ENCODE measurements at regions not wholly inside any gene's neighbourhood (a gene's known extent, or its start where the extent isn't known, plus 50 kb on each side); places are given as distances from the start of the nearest gene placed in this dataset.

- no peak for DNase-seq (ENCODE audit: extremely low read depth in 1 of 2, low read depth in 1 of 2)
Measured at GRCh38 chr5:15027764-15028163, 156.2 kb upstream of the ANKH start.

DNA sequence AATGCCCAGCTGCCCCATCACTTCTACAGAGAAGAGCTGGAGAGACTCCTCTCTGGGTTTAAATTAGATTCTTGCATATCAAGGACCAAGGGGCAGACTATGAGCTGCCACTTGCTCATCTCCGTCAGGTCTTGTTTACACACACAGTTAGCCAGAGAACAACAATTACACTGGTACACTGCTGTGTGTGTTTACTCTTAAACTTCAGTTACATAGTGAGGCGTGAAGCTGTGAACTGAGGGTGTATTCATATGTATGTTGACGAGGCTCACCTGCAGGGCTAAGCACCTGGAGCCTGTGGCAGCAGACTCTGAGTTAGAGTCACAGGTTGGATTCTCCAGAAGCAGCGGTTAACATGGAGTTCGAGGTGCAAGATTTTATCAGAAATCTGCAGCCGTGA, 155.4 kb upstream of the ANKH start:
- DNase-seq (ENCODE audit: extremely low read depth in 1 of 2, low read depth in 1 of 2) = no peak

DNA sequence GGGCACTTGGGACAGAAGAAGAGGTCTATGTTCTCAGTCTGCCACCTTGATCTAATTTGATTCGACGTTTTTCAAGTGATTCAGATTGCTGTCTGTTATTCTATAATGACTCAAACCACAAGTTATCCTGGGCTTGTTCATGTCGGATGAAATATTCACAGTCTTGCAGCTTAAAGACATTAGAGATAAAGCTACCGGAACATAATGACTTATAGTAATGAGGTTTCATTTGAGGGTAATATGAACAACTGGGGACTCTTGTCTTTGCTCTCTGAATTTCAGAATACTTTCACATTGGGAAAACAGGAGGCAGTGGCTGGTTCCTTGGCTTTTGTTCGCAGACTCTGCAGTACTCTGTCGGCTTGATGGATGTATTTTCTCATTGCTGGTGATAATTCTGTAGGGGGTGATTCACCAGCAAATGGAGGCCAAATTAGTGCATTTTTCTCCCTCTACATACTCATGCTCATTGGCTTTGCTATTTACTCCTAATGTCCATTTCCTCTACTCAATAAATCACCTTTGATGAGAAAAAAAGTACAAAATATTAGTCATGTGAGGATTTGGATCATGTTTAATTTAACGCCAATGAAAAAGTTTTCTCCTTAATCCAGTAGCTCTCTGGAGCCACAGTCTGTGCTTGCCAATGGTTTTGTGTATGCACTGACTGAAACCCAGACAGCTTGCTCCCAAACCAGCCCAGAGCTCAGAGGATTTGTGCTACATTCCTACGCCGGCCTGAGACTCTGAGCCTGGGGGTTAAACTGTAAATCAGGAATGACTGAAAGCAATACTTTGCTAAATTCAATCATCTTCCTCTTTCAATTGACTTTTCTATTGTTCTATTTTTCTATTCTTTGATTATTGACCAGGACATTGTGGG, 154.7 kb upstream of the ANKH start:
- DNase-seq (ENCODE audit: extremely low read depth in 1 of 2, low read depth in 1 of 2) = no peak

GRCh38 chr5:15023846-15024245, 152.3 kb upstream of the ANKH start:
- DNase-seq (ENCODE audit: extremely low read depth in 1 of 2, low read depth in 1 of 2) = no peak

DNA sequence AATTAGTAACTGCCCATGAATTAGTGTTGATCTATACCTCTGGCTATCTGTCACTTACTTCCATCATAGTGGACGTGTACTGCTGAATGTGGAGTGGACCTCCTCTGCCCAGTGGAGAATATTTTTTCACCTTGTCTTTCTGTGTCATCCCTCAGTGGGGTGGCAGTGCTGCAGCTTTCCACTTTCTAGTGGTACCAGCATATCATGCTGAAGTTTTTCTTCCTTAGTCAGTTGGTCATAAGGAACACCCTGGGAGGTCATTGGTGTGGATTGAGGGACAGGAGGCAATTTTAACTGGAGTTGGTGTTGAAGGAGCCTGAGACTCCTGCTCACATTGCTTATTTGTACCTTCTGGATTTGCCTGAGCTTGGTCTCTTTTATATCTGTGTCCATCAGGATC, 151.7 kb upstream of the ANKH start:
- no peak for DNase-seq (ENCODE audit: extremely low read depth in 1 of 2, low read depth in 1 of 2)

GRCh38 chr5:15021266-15022046, 149.9 kb upstream of the ANKH start:
- no peak for DNase-seq (ENCODE audit: extremely low read depth in 1 of 2, low read depth in 1 of 2)

DNA sequence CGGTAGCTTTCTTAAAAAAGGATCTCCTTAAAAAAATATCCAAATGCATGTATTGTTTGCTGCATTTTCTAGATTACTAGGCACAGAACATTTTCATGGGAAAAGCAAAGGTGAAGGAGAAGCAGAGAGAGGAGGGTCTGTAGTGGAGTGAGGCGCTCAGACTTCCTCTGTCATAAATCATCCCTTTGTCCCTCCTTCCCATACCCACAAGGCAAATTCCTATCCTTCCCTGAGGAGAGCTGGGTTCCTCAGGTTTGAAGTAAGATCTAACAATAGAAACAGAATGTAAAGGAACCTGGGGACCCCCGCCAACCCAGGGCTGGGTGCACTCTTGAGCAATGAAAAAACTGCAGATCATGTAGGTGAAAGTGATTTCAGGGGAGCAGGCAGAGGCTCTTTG, 149.2 kb upstream of the ANKH start:
- no peak for DNase-seq (ENCODE audit: extremely low read depth in 1 of 2, low read depth in 1 of 2)

DNA sequence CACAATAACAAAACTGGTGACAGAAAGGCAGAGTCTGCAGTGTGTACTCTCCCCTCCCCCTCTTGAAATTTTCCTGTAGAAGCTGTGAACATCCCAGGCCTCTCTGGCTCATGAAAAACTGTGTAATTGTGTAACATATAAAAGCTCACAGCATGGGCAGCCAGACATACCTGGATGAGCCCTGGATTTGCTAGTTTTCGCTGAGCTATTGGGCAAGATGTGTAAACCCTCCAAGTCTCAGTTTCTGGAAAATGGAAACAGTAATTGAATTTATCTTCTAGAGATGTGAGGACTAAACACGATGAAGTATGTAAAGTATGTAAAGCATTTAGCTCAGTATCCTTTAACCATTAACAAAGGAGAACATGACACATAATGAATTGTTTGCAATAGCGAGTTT, 143.2 kb upstream of the ANKH start:
- DNase-seq (ENCODE audit: extremely low read depth in 1 of 2, low read depth in 1 of 2) = no peak

DNA sequence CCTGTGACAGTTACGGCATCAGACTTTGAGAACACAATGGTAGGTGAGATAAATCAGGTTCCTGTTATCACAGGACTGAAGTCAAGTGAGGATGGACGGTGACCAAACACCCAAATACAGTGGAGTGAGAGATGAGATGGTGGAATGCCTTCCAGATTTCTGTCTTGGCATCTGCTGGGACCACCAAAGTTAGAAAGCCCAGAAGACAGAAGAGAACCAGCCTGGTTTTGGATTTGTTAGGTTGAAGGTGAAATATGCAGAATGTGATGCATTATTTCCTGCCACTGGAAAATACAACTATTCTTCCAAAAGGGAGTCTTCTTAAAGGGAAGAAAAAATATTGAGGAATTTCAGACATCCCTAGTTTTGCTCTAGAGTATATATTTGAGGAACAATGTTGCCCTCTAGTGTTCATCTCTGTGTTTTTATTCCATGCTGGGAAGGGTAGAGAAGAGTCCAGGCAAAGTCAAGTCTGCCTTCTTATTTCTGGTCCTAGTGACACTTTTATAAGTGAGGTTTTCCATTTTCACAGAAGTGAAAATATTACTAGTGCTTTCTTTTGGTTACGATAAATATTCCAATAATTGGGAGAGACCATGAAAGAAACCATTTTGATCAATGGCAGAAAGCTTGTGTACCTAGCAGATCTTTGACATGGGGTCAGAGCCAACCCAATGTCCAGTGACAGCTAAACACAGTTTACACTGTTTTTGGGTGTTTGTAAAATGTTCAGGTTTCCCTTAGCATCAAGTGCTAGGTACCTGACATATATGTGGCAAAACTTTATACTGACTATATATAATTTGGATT, 142.3 kb upstream of the ANKH start:
- no peak for DNase-seq (ENCODE audit: extremely low read depth in 1 of 2, low read depth in 1 of 2)

DNA sequence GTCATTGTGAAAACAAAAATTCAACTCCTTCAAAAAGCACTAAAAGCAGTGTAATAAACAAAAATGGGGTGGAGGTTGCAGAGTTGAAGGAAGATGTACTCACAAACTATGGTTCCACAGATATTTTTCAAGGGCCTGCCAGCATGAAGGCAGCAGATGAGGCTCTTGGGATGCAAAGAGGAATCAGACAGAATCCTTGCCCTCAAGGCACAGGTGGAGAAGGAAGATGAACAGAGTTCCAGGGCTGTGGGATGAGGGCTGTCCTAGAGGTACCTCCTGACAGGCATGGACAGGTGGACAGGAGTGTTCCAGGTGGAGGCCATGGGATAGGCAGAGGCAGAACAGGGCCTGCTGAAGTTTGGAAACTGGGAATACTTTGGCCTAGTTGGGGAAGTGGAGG, 140.5 kb upstream of the ANKH start:
- DNase-seq (ENCODE audit: extremely low read depth in 1 of 2, low read depth in 1 of 2) = no peak

GRCh38 chr5:15010936-15011335, 139.4 kb upstream of the ANKH start:
- DNase-seq (ENCODE audit: extremely low read depth in 1 of 2, low read depth in 1 of 2) = no peak

- DNase-seq (ENCODE audit: extremely low read depth in 1 of 2, low read depth in 1 of 2) = no peak
Measured at GRCh38 chr5:15009420-15009819, 137.8 kb upstream of the ANKH start.

DNA sequence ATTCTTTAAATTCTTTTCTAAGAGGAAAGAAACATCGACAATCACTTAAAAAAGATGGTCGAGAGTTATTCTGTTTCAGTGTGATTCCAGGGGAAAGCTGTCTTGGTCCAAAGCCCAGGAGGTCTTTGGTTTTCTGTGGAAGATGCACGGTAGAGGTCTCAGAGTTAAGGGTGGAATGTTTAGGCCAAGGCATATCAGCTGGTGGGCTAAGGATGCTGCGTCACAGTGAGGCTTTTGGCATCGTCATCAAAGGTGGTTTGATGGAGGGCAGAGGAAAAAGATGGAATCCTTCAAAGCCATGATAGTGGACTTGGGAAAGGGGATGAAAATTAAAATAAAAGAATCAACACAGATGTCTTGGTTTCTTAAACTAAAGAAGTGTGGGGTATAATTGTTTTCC, 137.3 kb upstream of the ANKH start:
- no peak for DNase-seq (ENCODE audit: extremely low read depth in 1 of 2, low read depth in 1 of 2)

DNA sequence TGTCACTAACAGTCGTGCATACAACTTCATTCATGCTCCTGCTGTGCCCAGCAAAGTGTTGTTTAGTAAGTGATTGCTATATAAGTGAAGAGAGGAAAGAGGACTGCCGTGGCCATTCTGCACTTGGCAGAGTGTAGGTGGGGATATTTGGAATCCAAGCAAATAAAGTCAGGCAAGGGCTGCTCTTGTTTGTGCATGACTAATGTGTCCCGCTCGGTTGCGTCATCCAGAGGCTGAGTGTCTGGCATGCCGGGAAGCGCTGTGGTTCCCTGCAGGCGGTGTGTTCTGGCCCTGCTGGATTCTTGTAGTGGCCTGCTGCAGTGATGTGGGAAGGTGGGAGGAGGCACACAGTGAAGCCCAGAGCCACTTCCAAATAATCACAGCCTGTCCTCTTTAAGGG, 136.9 kb upstream of the ANKH start:
- no peak for DNase-seq (ENCODE audit: extremely low read depth in 1 of 2, low read depth in 1 of 2)

DNA sequence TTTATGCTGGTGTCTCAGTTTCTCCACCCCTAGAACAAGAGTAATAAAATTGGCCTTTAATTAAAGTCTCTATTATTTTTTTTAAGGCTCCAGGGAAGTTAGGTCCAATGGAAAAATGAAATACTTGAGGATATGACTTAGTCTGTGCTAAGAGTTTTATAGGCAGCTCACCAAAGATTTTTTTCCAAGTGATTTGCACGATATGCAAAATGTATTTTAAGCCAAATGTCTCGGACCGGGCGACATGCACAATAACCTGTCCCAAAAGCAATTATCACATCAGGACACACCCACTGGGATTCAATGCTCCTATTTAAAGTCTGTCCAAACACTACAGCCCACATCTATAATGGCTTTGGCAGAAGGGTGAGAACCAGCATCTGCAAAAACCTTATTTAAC, 136.1 kb upstream of the ANKH start:
- no peak for DNase-seq (ENCODE audit: extremely low read depth in 1 of 2, low read depth in 1 of 2)

GRCh38 chr5:15004506-15004905, 132.9 kb upstream of the ANKH start:
- DNase-seq (ENCODE audit: extremely low read depth in 1 of 2, low read depth in 1 of 2) = no peak

- no peak for DNase-seq (ENCODE audit: extremely low read depth in 1 of 2, low read depth in 1 of 2)
Measured at GRCh38 chr5:15003511-15003920, 131.9 kb upstream of the ANKH start.

- no peak for DNase-seq (ENCODE audit: extremely low read depth in 1 of 2, low read depth in 1 of 2)
Measured at GRCh38 chr5:15002791-15003190, 131.2 kb upstream of the ANKH start.

GRCh38 chr5:15002173-15002572, 130.6 kb upstream of the ANKH start:
- no peak for DNase-seq (ENCODE audit: extremely low read depth in 1 of 2, low read depth in 1 of 2)

GRCh38 chr5:15001517-15001916, 129.9 kb upstream of the ANKH start:
- no peak for DNase-seq (ENCODE audit: extremely low read depth in 1 of 2, low read depth in 1 of 2)

DNA sequence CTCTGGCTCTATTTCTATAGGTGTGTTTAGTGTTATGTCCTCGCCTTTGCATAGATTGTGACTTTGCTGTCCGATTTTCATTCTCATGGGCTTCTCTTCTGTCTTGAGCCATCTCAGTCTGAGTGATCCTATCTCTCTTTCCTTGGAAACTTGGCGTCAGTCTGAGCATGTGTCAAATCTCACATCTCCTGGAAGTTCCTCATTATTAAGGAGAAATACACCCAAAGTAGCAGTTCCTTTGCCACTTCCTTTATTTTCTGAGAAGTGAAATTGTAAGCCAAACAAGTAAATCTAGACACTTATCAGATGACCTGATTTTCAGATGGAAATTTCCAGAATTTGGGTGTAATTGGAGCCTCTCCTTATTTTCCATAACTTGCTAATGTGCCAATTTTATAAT, 126.9 kb upstream of the ANKH start:
- DNase-seq (ENCODE audit: extremely low read depth in 1 of 2, low read depth in 1 of 2) = no peak

Measured in stimulated activated CD8-positive, alpha-beta memory T cell treated with anti-CD3 and anti-CD28 coated beads, Interleukin-7, amount 100 ng/mL, for 48 hours (primary cell).